HS-27A (cell line): ENCODE measurements at regions not wholly inside any gene's neighbourhood (a gene's known extent, or its start where the extent isn't known, plus 50 kb on each side); places are given as distances from the start of the nearest gene placed in this dataset.

ENCODE experiments used
- DNase-seq: peaks from one replicate; pipeline ENCODE4 v3.0.0-alpha.2; 2012; ENCODE audit warnings: low read depth, missing footprints

- DNase-seq = no peak
These were observed 212.3 kb downstream of the ICE1 start for GRCh38 chr5:5634817-5635216.

GRCh38 chr5:5633579-5633978 is 211.1 kb downstream of the ICE1 start:
- DNase-seq = no peak

DNA sequence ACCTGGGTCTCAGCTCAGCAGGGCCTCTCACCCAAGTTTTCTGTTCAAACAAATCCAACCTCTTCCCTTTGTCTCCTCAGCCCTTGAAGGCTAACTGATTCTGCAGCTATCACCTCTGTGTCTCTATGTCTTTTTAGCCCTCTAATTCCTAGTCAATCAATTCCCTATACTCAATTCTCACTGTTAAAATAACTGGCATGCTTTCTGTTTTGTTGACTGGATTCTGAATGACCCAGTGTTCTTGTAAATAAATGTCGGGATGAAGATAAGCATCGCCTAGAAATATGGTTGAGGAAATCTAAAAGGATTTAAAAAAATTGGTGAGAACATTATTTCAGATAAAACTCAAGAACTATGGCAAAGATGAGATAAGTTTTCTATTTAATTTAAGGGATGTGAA is 210.2 kb downstream of the ICE1 start:
- DNase-seq = no peak

DNA sequence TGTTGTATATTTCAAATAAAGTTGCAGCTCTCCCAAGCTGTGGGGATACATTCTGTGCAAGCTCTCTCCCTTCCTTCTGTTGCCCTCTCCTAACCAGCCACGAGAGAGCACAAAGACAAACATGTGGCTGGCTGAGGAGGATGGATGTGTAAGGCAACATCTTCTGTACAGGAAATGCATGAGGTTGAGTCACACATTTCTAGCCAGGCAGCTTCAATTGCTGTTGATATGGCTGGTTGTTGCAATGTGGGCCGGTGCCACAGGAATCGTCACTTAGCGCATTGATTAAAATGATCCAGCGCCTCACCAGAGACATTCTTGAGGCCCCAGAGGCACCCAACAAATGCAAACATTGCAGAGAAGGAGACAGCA is 207.1 kb downstream of the ICE1 start:
- DNase-seq = no peak

GRCh38 chr5:5628866-5629606 is 206.6 kb downstream of the ICE1 start:
- DNase-seq = no peak

GRCh38 chr5:5626412-5626811 is 203.9 kb downstream of the ICE1 start:
- no peak for DNase-seq

- no peak for DNase-seq
These were observed 203.0 kb downstream of the ICE1 start for GRCh38 chr5:5625491-5625890.

GRCh38 chr5:5623397-5623796 is 200.9 kb downstream of the ICE1 start:
- DNase-seq = no peak

- no peak for DNase-seq
These were observed 200.3 kb downstream of the ICE1 start for GRCh38 chr5:5622806-5623205.

- DNase-seq = no peak
These were observed 197.1 kb downstream of the ICE1 start for GRCh38 chr5:5619546-5619945.

DNA sequence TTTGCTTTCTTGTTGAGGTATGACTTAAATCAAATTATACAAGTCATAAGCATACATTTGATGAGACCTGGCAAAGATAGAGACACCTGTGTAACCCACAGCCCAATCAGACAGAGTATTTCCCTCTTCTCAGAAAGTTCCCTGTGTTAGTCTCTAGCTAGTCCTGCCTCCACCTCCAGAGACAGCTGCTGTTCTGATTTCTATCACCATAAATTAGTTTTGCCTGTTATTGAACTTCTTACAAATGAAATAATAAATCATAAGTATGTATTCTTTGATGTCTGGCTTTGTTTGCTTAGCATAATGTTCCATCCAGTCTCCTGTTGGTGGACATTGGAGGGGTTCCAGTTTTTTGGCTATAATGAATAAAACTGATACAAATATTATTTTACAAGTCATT is 194.5 kb downstream of the ICE1 start:
- DNase-seq = no peak

- DNase-seq = no peak
These were observed 193.9 kb downstream of the ICE1 start for GRCh38 chr5:5616247-5616895.

DNA sequence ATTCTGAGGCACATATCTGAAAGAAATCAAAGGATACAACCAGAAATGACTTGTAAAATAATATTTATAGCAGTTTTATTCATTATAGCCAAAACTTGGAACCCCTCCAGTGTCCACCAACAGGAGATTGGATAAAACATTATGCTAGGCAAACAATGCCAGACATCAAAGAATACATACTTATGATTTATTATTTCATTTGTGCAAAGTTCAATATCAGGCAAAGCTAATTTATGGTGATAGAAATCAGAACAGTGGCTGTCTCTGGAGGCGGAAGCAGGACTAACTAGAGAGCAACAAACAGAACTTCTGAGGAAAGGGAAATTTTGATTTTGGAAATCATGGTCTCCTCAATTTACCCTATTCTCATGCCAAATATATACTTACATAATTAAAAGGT is 193.1 kb downstream of the ICE1 start:
- DNase-seq = no peak

DNA sequence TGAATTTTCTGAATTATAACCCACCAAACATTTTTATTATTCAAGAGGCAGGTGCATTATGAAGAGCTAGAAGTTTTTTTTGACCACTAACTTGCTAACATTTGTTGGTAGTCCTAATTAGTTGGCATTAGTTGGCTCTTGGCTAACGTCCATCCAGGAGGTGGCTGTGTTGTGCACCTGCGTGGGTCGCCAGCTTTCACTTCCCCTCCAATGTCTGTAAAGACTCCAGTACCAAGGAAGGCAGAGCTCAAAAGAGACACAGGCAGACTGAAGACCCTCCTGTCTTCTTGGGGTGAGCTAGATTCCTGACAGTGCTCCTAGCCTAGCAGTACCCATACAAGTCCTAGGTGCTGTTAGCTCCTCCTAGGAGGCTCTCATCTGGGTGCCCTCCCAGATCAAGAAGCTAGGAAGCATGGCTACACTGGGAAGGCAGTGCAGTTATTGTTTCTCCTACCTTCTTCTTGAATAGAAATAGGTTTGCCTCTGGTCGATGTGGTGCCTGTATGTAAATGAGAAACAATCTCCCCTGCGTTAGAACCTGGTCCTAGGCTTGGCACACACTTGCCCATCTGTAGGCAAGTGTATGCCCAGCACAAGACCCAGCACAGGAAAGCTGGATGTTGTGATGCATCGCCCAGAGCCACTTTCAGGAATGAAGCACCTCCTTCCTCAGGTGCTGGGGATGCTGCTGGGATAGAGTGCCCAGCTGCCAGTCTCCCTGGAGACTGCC is 190.9 kb downstream of the ICE1 start:
- DNase-seq = no peak

DNA sequence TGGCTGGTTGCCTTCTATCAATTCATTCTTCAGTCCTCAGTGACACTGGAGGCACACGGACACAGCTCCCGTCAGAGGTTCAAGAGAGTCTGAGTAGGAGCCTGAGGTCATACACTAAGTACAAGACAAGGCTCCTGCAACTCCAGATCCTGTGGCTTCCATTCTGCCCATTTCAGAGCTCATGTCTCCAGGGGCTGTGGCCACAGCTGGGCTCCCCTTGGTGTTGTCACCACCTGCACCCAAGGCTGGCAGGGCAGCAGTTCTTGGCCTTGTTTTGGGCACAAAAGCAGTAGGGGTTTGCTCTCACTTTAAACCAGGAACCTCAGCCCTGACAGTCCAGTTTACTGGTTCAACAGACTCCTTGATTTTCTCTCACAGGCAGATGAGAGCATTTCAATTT is 189.6 kb downstream of the ICE1 start:
- DNase-seq = no peak

DNA sequence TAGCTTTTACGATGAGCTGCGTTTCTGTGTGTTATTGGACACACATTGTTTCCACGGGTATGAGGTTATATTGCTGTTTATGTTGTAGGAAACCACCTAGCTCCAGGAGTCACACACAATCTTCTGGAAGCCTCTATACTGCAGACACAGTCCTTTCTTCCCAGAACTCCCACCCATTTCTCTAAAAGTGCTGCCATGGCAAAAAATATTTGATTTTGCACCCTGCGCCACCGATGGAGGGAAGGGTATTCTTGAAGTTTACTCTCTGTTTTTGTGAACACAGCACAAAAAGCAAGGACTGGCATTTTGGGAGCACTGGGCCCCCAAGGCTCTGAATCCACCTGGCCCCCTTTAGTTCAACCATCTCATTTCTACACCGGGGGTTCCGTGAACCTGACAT is 187.5 kb downstream of the ICE1 start:
- no peak for DNase-seq

- no peak for DNase-seq
These were observed 182.8 kb downstream of the ICE1 start for GRCh38 chr5:5605170-5605764.

- DNase-seq = no peak
These were observed 180.1 kb downstream of the ICE1 start for GRCh38 chr5:5602554-5602953.

DNA sequence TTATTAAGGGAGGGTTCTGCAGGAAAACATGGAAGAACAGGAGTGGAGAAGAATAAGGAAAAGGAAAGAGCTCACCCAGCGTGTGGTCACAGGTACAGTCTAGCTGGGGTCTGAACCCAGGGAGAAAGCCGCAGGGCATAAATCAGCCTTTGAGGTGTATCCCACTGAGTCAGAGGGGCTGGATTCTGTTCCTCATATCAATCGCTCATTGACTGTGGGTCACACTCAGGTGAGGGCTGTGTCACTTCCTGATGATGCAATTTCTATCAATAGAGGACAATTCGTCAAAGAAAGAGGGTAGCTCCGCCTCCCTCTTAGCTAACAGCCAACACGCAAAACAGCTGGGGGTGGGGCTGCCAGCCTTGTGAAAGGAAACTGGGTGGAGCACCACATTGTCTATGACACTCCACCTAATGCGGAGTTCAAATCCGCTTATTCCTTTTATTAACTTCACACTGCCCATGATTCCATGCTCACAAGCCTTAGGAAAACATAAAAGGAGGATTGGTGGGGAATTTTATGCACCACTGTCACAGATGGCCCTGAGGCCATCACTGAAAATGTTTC is 176.2 kb downstream of the ICE1 start:
- no peak for DNase-seq

GRCh38 chr5:5593391-5593790 is 170.9 kb downstream of the ICE1 start:
- no peak for DNase-seq

- DNase-seq = no peak
These were observed 170.1 kb downstream of the ICE1 start for GRCh38 chr5:5592541-5592940.

DNA sequence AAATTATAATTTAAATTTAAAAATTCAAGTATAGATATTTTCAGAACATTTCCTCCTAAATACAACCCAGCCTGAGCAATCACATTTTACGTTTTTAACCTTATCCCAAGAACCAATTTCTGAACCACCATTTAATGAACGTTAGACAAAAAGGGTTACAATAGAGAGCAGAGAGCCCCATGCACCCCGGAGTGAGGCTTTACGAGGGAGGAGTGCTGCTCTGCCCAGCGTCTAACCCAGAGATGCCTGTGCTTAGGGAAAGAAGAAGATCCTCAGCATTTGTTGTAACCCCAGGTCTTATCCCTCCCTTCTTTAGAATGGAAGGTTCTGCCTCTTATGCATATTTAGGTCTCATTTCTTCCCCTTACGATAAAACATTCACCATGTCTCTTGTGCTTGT is 169.1 kb downstream of the ICE1 start:
- no peak for DNase-seq

GRCh38 chr5:5589857-5590256 is 167.4 kb downstream of the ICE1 start:
- no peak for DNase-seq
